Liver (tissue), 8 donors: ENCODE measurements at regions not wholly inside any gene's neighbourhood (a gene's known extent, or its start where the extent isn't known, plus 50 kb on each side); places are given as distances from the start of the nearest gene placed in this dataset.

Source experiments
- DNase-seq: peaks from one replicate; pipeline ENCODE4 v3.0.0-alpha.2; 2017; ENCODE audit warnings: low spot score
- H3K27ac ChIP-seq, 2 donors: one replicate each; pipeline ENCODE4 v1.7.0; 2013; ENCODE audit warnings: inconsistent platforms in 2 of 2, low read length in 2 of 2, control low read depth in 1 of 2, low read depth in 1 of 2, mild to moderate bottlenecking in 1 of 2
- H3K27me3 ChIP-seq, 4 donors: one replicate each; pipeline versions ENCODE4 v1.6.1 to v1.7.0; 2013; ENCODE audit warnings: low read length in 3 of 4, inconsistent platforms in 1 of 4, mild to moderate bottlenecking in 1 of 4, moderate library complexity in 1 of 4; ENCODE audit not compliant: control insufficient read depth in 4 of 4, insufficient read depth in 4 of 4
- H3K36me3 ChIP-seq, 4 donors: one replicate each; pipeline versions ENCODE4 v1.6.1 to v1.7.0; 2013; ENCODE audit warnings: low read length in 3 of 4, mild to moderate bottlenecking in 3 of 4, low read depth in 1 of 4, moderate library complexity in 1 of 4; ENCODE audit not compliant: control insufficient read depth in 4 of 4, insufficient read depth in 3 of 4
- H3K4me1 ChIP-seq, 4 donors: one replicate each; pipeline versions ENCODE4 v1.6.1 to v1.7.0; 2013; ENCODE audit warnings: low read length in 3 of 4, mild to moderate bottlenecking in 3 of 4, moderate library complexity in 1 of 4; ENCODE audit not compliant: control insufficient read depth in 4 of 4, insufficient read depth in 4 of 4
- H3K4me3 ChIP-seq, 3 donors: one replicate each; pipeline versions ENCODE4 v1.6.1 to v1.7.0; 2013; ENCODE audit warnings: low read length in 3 of 3, control low read depth in 1 of 3, low read depth in 1 of 3, mild to moderate bottlenecking in 1 of 3
- H3K9ac ChIP-seq, 2 donors: one replicate each; pipeline ENCODE4 v1.7.0; 2013; ENCODE audit warnings: low read length in 2 of 2, mild to moderate bottlenecking in 2 of 2, moderate library complexity in 2 of 2, control low read depth in 1 of 2, low read depth in 1 of 2
- H3K9me3 ChIP-seq, 4 donors: one replicate each; pipeline versions ENCODE4 v1.6.1 to v1.7.0; 2013; ENCODE audit warnings: low read length in 3 of 4; ENCODE audit not compliant: control insufficient read depth in 4 of 4
- ATF3 ChIP-seq: IDR thresholded peaks from 2 replicates; pipeline ENCODE4 v1.6.1; 2016; ENCODE audit warnings: antibody characterized with exemption
- CTCF ChIP-seq: fragments of 150-350 bp; IDR thresholded peaks from 2 replicates; pipeline ENCODE4 v1.5.1; 2017; ENCODE audit warnings: improper control_type of control experiment, low read depth, low read length; ENCODE audit not compliant: missing input control
- EGR1 ChIP-seq, 2 donors: IDR thresholded peaks; 2 replicates each; pipeline ENCODE4 v1.6.1; 2016 to 2018; ENCODE audit warnings: antibody characterized with exemption in 2 of 2, low read depth in 2 of 2
- FOXA1 ChIP-seq: IDR thresholded peaks from 2 replicates; pipeline ENCODE4 v1.6.1; 2016; ENCODE audit warnings: antibody characterized with exemption
- FOXA2 ChIP-seq: IDR thresholded peaks from 2 replicates; pipeline ENCODE4 v1.6.1; 2016; ENCODE audit warnings: antibody characterized with exemption
- GABPA ChIP-seq, 2 donors: IDR thresholded peaks in 1 of 2; conservative IDR thresholded peaks in 1 of 2; 2 replicates each; pipeline ENCODE4 v1.6.1; 2016; ENCODE audit warnings: antibody characterized with exemption in 2 of 2, mild to moderate bottlenecking in 1 of 2, moderate library complexity in 1 of 2
- HNF4A ChIP-seq, 2 donors: conservative IDR thresholded peaks; 2 replicates each; pipeline ENCODE4 v1.6.1; 2016; ENCODE audit warnings: antibody characterized with exemption in 2 of 2, mild to moderate bottlenecking in 2 of 2
- HNF4G ChIP-seq: IDR thresholded peaks from 2 replicates; pipeline ENCODE4 v1.6.1; 2016; ENCODE audit warnings: antibody characterized with exemption
- JUND ChIP-seq, 2 donors: IDR thresholded peaks; 2 replicates each; pipeline ENCODE4 v1.6.1; 2016; ENCODE audit warnings: antibody characterized with exemption in 2 of 2
- MAX ChIP-seq: IDR thresholded peaks from 2 replicates; pipeline ENCODE4 v1.6.1; 2016; ENCODE audit warnings: antibody characterized with exemption
- NR2F2 ChIP-seq: IDR thresholded peaks from 2 replicates; pipeline ENCODE4 v1.6.1; 2016; ENCODE audit warnings: antibody characterized with exemption
- RAD21 ChIP-seq, 2 donors: IDR thresholded peaks; 2 replicates each; pipeline ENCODE4 v1.6.1; 2016; ENCODE audit warnings: antibody characterized with exemption in 2 of 2, mild to moderate bottlenecking in 2 of 2
- REST ChIP-seq: IDR thresholded peaks from 2 replicates; pipeline ENCODE4 v1.6.1; 2016; ENCODE audit warnings: antibody characterized with exemption, mild to moderate bottlenecking
- RXRA ChIP-seq, 2 donors: IDR thresholded peaks; 2 replicates each; pipeline ENCODE4 v1.6.1; 2017 to 2018; ENCODE audit warnings: antibody characterized with exemption in 2 of 2, mild to moderate bottlenecking in 1 of 2
- SP1 ChIP-seq: IDR thresholded peaks from 2 replicates; pipeline ENCODE4 v1.6.1; 2018; ENCODE audit warnings: antibody characterized with exemption, mild to moderate bottlenecking
- TAF1 ChIP-seq: conservative IDR thresholded peaks from 2 replicates; pipeline ENCODE4 v1.6.1; 2016; ENCODE audit warnings: antibody characterized with exemption, mild to moderate bottlenecking
- YY1 ChIP-seq: IDR thresholded peaks from 2 replicates; pipeline ENCODE4 v1.6.1; 2016; ENCODE audit warnings: antibody characterized with exemption, mild to moderate bottlenecking
- ZBTB33 ChIP-seq: IDR thresholded peaks from 2 replicates; pipeline ENCODE4 v1.6.1; 2016; ENCODE audit warnings: antibody characterized with exemption
- WGBS: extraction: QIAGEN DNeasy Blood & Tissue Kit; methylation state at CpG from one replicate; pipeline ENCODE4 v1.1.7; 2013; 5-methylcytosine and 5-hydroxymethylcytosine counted together
- donor health status: healthy.
- donor health status: healthy.
- donor health status: healthy.
- donor health status: healthy.
- donor health status: healthy.

- TF ChIP-seq ZBTB33: peak; percentile 88
- peak in 1 of 2 donors; percentile 76 for TF ChIP-seq EGR1 (IDR thresholded peaks at IDR 0.05; ENCODE audit: low read depth in 2 of 2)
- peak; percentile 65 to 68 for TF ChIP-seq RAD21 (IDR thresholded peaks at IDR 0.05)
- TF ChIP-seq NR2F2: peak; percentile 83
- TF ChIP-seq FOXA2: peak; percentile 97
- TF ChIP-seq ATF3: peak; percentile 75
- peak; percentile 93 for TF ChIP-seq SP1
These were observed 188.6 kb downstream of the MDFIC start (continued) for GRCh38 chr7:115110523-115110922.

GRCh38 chr7:115106316-115106715 is 184.4 kb downstream of the MDFIC start:
- H3K9ac ChIP-seq: no peak overlapping the region
- peaks cover 5 to 8% (median 6%) of the 10 kb centered on the region in 4 donors for H3K4me1 ChIP-seq
- TF ChIP-seq MAX: no peak
- no peak for TF ChIP-seq FOXA1
- no peak for TF ChIP-seq GABPA (IDR thresholded peaks at IDR 0.05 in 1 of 2, conservative IDR thresholded peaks at IDR 0.05 in 1 of 2)
- no peak for TF ChIP-seq NR2F2
- TF ChIP-seq EGR1 (IDR thresholded peaks at IDR 0.05; ENCODE audit: low read depth in 2 of 2): no peak
- no peak for TF ChIP-seq SP1
- no peak for TF ChIP-seq TAF1
- no peak for TF ChIP-seq HNF4G
- TF ChIP-seq RAD21 (IDR thresholded peaks at IDR 0.05): no peak
- TF ChIP-seq YY1: no peak
- TF ChIP-seq HNF4A (conservative IDR thresholded peaks at IDR 0.05): no peak
- H3K27me3 ChIP-seq: no peaks in the 10 kb centered on the region
- no peak overlapping the region for H3K4me3 ChIP-seq
- 97% methylated on average over 3 of the region's 3 CpGs for whole genome bisulfite sequencing
- H3K36me3 ChIP-seq: no peaks in the 10 kb centered on the region
- no peak for DNase-seq
- H3K27ac ChIP-seq: no peak overlapping the region
- H3K9me3 ChIP-seq: no peaks in the 10 kb centered on the region

GRCh38 chr7:115102738-115103137 is 180.8 kb downstream of the MDFIC start:
- no peak for DNase-seq
- no peak overlapping the region for H3K4me3 ChIP-seq
- H3K9me3 ChIP-seq: no peaks in the 10 kb centered on the region
- no peak overlapping the region for H3K27ac ChIP-seq
- H3K36me3 ChIP-seq: no peaks in the 10 kb centered on the region
- H3K4me1 ChIP-seq: no peaks in the 10 kb centered on the region
- no peak for TF ChIP-seq FOXA2
- TF ChIP-seq ATF3: no peak
- TF ChIP-seq SP1: no peak
- no peak for TF ChIP-seq CTCF
- TF ChIP-seq EGR1 (IDR thresholded peaks at IDR 0.05; ENCODE audit: low read depth in 2 of 2): no peak
- no peak for TF ChIP-seq YY1
- no peak for TF ChIP-seq RAD21 (IDR thresholded peaks at IDR 0.05)
- TF ChIP-seq GABPA (IDR thresholded peaks at IDR 0.05 in 1 of 2, conservative IDR thresholded peaks at IDR 0.05 in 1 of 2): no peak
- no peak for TF ChIP-seq TAF1
- no peak for TF ChIP-seq NR2F2
- TF ChIP-seq REST: no peak
- TF ChIP-seq JUND (IDR thresholded peaks at IDR 0.05): no peak
- TF ChIP-seq RXRA (IDR thresholded peaks at IDR 0.05): no peak
- TF ChIP-seq MAX: no peak
- TF ChIP-seq HNF4G: no peak
- no peak for TF ChIP-seq HNF4A (conservative IDR thresholded peaks at IDR 0.05)
- no peak for TF ChIP-seq FOXA1
- no peak for TF ChIP-seq ZBTB33
- H3K27me3 ChIP-seq: no peaks in the 10 kb centered on the region
- WGBS: 94% methylated on average over 2 of the region's 2 CpGs
- no peak overlapping the region for H3K9ac ChIP-seq
